ENCODE measurements at regions not wholly inside any gene's neighbourhood (a gene's known extent, or its start where the extent isn't known, plus 50 kb on each side); places are given as distances from the start of the nearest gene placed in this dataset.

- Histone ChIP-seq H3K4me3 (no peak overlapping the region), H3K9me3 (ENCODE audit: control insufficient read depth in 4 of 4, insufficient read depth in 3 of 4, low read length in 3 of 4) (no peaks in the 10 kb centered on the region), H3K4me1 (ENCODE audit: control insufficient read depth in 5 of 5, insufficient read depth in 5 of 5, low read length in 5 of 5) (peaks cover 0 to 17% (median 2%) of the 10 kb centered on the region in 5 donors), H3K9ac (ENCODE audit: insufficient read depth in 1 of 2, low read length in 2 of 2) (no peak overlapping the region), H3K27me3 (ENCODE audit: control insufficient read depth in 3 of 3, insufficient read depth in 3 of 3, low read length in 2 of 3) (no peaks in the 10 kb centered on the region), H3K36me3 (ENCODE audit: control insufficient read depth in 4 of 4, insufficient read depth in 4 of 4, low read length in 4 of 4) (no peaks in the 10 kb centered on the region), H3K27ac (ENCODE audit: low read depth in 1 of 2, low read length in 1 of 2) (no peak overlapping the region)
- DNase-seq (no peak), ATAC-seq (ENCODE audit: insufficient read depth, low FRiP score) (no peak)
- WGBS, 2 donors, result 89 to 97% methylated on average over 1 of the region's 1 CpG
- TF ChIP-seq, protein P1, sequence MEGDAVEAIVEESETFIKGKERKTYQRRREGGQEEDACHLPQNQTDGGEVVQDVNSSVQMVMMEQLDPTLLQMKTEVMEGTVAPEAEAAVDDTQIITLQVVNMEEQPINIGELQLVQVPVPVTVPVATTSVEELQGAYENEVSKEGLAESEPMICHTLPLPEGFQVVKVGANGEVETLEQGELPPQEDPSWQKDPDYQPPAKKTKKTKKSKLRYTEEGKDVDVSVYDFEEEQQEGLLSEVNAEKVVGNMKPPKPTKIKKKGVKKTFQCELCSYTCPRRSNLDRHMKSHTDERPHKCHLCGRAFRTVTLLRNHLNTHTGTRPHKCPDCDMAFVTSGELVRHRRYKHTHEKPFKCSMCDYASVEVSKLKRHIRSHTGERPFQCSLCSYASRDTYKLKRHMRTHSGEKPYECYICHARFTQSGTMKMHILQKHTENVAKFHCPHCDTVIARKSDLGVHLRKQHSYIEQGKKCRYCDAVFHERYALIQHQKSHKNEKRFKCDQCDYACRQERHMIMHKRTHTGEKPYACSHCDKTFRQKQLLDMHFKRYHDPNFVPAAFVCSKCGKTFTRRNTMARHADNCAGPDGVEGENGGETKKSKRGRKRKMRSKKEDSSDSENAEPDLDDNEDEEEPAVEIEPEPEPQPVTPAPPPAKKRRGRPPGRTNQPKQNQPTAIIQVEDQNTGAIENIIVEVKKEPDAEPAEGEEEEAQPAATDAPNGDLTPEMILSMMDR (IDR thresholded peaks at IDR 0.05; ENCODE audit: control extremely low read depth, extremely low read depth), result no peak
These were observed 571.6 kb upstream of the CCDC54 start for GRCh38 chr3:106805625-106806024.

DNA sequence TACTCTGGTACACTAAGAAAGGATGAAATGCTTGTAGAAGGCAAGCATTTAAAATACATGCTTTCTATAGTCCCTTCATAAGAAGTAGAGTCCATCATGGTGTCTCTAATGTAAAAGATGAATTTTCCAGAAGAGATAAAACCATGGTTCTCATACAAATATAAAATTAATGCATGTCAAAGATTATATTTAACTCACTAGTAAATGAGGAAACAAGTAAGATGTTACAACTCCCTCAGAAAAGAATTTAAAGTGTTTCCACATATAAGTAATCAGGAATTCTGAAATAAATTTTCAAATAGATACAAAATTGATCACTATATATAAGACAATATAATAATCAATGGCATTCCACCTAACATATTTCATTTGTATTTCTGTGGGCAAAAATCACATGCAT lies 570.3 kb upstream of the CCDC54 start:
- ATAC-seq (ENCODE audit: insufficient read depth, low FRiP score) (no peak), DNase-seq (no peak)
- no peaks in the 10 kb centered on the region for H3K36me3 ChIP-seq (ENCODE audit: control insufficient read depth in 4 of 4, insufficient read depth in 4 of 4, low read length in 4 of 4)
- no peaks in the 10 kb centered on the region for H3K27me3 ChIP-seq (ENCODE audit: control insufficient read depth in 3 of 3, insufficient read depth in 3 of 3, low read length in 2 of 3)
- TF ChIP-seq, protein P1 (IDR thresholded peaks at IDR 0.05; ENCODE audit: control extremely low read depth, extremely low read depth), result no peak
- no peak overlapping the region for H3K27ac ChIP-seq (ENCODE audit: low read depth in 1 of 2, low read length in 1 of 2)
- no peak overlapping the region for H3K4me3 ChIP-seq
- H3K4me1 ChIP-seq (ENCODE audit: control insufficient read depth in 5 of 5, insufficient read depth in 5 of 5, low read length in 5 of 5), result peaks cover 0 to 30% (median 2%) of the 10 kb centered on the region in 5 donors
- H3K9me3 ChIP-seq (ENCODE audit: control insufficient read depth in 4 of 4, insufficient read depth in 3 of 4, low read length in 3 of 4), result no peaks in the 10 kb centered on the region
- H3K9ac ChIP-seq (ENCODE audit: insufficient read depth in 1 of 2, low read length in 2 of 2), result no peak overlapping the region

GRCh38 chr3:106809041-106809440 lies 568.2 kb upstream of the CCDC54 start:
- WGBS, 2 donors, result 87 to 95% methylated on average over 3 of the region's 3 CpGs
- Histone ChIP-seq H3K4me1 (ENCODE audit: control insufficient read depth in 5 of 5, insufficient read depth in 5 of 5, low read length in 5 of 5) (peaks cover 0 to 31% (median 2%) of the 10 kb centered on the region in 5 donors), H3K4me3 (no peak overlapping the region), H3K9ac (ENCODE audit: insufficient read depth in 1 of 2, low read length in 2 of 2) (no peak overlapping the region), H3K27me3 (ENCODE audit: control insufficient read depth in 3 of 3, insufficient read depth in 3 of 3, low read length in 2 of 3) (no peaks in the 10 kb centered on the region), H3K27ac (ENCODE audit: low read depth in 1 of 2, low read length in 1 of 2) (no peak overlapping the region), H3K36me3 (ENCODE audit: control insufficient read depth in 4 of 4, insufficient read depth in 4 of 4, low read length in 4 of 4) (no peaks in the 10 kb centered on the region), H3K9me3 (ENCODE audit: control insufficient read depth in 4 of 4, insufficient read depth in 3 of 4, low read length in 3 of 4) (no peaks in the 10 kb centered on the region)
- TF ChIP-seq, protein P1 (IDR thresholded peaks at IDR 0.05; ENCODE audit: control extremely low read depth, extremely low read depth), result no peak
- DNase-seq (no peak), ATAC-seq (ENCODE audit: insufficient read depth, low FRiP score) (no peak)

GRCh38 chr3:106809623-106810299 lies 567.5 kb upstream of the CCDC54 start:
- Histone ChIP-seq H3K27ac (ENCODE audit: low read depth in 1 of 2, low read length in 1 of 2) (no peak overlapping the region), H3K4me3 (no peak overlapping the region), H3K9me3 (ENCODE audit: control insufficient read depth in 4 of 4, insufficient read depth in 3 of 4, low read length in 3 of 4) (no peaks in the 10 kb centered on the region), H3K36me3 (ENCODE audit: control insufficient read depth in 4 of 4, insufficient read depth in 4 of 4, low read length in 4 of 4) (no peaks in the 10 kb centered on the region), H3K4me1 (ENCODE audit: control insufficient read depth in 5 of 5, insufficient read depth in 5 of 5, low read length in 5 of 5) (peaks cover 0 to 38% (median 6%) of the 10 kb centered on the region in 5 donors), H3K27me3 (ENCODE audit: control insufficient read depth in 3 of 3, insufficient read depth in 3 of 3, low read length in 2 of 3) (no peaks in the 10 kb centered on the region), H3K9ac (ENCODE audit: insufficient read depth in 1 of 2, low read length in 2 of 2) (no peak overlapping the region)
- WGBS, 2 donors, result 48 to 61% methylated on average over 2 of the region's 2 CpGs
- TF ChIP-seq, protein P1 (IDR thresholded peaks at IDR 0.05; ENCODE audit: control extremely low read depth, extremely low read depth), result no peak
- peak in 2 of 3 donors; percentile 74 to 82 for DNase-seq
- ATAC-seq (ENCODE audit: insufficient read depth, low FRiP score), result no peak
